BJ (cell line): ENCODE measurements at regions not wholly inside any gene's neighbourhood (a gene's known extent, or its start where the extent isn't known, plus 50 kb on each side); places are given as distances from the start of the nearest gene placed in this dataset.

Source experiments
- CTCF ChIA-PET: fragments of 350-600 bp; formaldehyde crosslinking; extraction: SDS; loops from one replicate; lab custom pipeline; 2021; ENCODE audit warnings: antibody characterized with exemption, inconsistent platforms; lab: Yijun Ruan, JAX
- POLR2A ChIA-PET: fragments of 300-600 bp; sonication (Branson Sonifier 250); formaldehyde crosslinking; extraction: SDS; loops from one replicate; lab custom pipeline; 2021; ENCODE audit warnings: antibody characterized with exemption; lab: Charles Lee
- DNase-seq: peaks from one replicate; pipeline ENCODE4 v3.0.0-alpha.2; 2011; ENCODE audit warnings: low read depth
- H3K27me3 ChIP-seq: 2 replicates; pipeline ENCODE4 v1.6.0; 2011; ENCODE audit warnings: low read length; ENCODE audit not compliant: control insufficient read depth, insufficient read depth
- H3K36me3 ChIP-seq: 2 replicates; pipeline ENCODE4 v1.5.1; 2011; ENCODE audit warnings: low read length; ENCODE audit not compliant: control insufficient read depth, insufficient read depth
- H3K4me3 ChIP-seq: 2 replicates; pipeline ENCODE4 v1.5.1; 2011; ENCODE audit warnings: low read depth, mild to moderate bottlenecking, control low read depth, low read length
- TF ChIP-seq, protein P1 (sequence below): IDR thresholded peaks from 2 replicates; pipeline ENCODE4 v1.5.1; 2011; ENCODE audit warnings: low read depth, mild to moderate bottlenecking, control low read depth, inconsistent platforms, low read length, moderate library complexity; ENCODE audit not compliant: insufficient read depth

GRCh38 chr4:27638163-27638915 lies 777.7 kb downstream of the STIM2 start:
- TF ChIP-seq, protein P1, sequence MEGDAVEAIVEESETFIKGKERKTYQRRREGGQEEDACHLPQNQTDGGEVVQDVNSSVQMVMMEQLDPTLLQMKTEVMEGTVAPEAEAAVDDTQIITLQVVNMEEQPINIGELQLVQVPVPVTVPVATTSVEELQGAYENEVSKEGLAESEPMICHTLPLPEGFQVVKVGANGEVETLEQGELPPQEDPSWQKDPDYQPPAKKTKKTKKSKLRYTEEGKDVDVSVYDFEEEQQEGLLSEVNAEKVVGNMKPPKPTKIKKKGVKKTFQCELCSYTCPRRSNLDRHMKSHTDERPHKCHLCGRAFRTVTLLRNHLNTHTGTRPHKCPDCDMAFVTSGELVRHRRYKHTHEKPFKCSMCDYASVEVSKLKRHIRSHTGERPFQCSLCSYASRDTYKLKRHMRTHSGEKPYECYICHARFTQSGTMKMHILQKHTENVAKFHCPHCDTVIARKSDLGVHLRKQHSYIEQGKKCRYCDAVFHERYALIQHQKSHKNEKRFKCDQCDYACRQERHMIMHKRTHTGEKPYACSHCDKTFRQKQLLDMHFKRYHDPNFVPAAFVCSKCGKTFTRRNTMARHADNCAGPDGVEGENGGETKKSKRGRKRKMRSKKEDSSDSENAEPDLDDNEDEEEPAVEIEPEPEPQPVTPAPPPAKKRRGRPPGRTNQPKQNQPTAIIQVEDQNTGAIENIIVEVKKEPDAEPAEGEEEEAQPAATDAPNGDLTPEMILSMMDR: no peak

DNA sequence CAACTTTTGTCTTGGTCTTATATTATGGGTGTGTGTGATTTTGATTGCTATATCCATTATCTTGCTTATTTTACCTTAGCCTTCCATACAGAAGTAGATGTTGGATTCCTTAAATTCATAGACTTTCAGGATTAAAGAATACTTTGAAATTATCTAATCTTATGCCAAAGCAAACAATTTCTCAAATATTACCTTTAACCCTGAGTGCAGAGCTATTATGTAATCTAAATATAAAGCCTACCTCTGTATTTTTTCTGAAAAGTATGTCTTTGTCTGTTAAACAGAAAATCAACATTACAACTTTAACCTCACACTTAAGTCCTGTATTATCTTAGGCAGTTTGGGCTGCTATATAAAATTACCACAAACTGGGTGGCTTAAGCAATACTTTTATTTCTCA lies 782.5 kb downstream of the STIM2 start:
- POLR2A ChIA-PET: no interaction called here
- TF ChIP-seq, protein P1: no peak
- DNase-seq: no peak
- CTCF ChIA-PET: no interaction called here
- Histone ChIP-seq H3K4me3 (no peak overlapping the region), H3K27me3 (no peaks in the 10 kb centered on the region), H3K36me3 (no peaks in the 10 kb centered on the region)

More at GRCh38 chr4:27638163-27638915, 777.7 kb downstream of the STIM2 start:
- CTCF ChIA-PET: interaction anchor here (0.6 kb wide), 1 partner anchor 157 kb away, joined by 3 read pairs; no protein-coding TSS in a partner anchor
- no peaks in the 10 kb centered on the region for H3K27me3 ChIP-seq
- H3K4me3 ChIP-seq: no peak overlapping the region
- no peak for DNase-seq
- no peaks in the 10 kb centered on the region for H3K36me3 ChIP-seq
- POLR2A ChIA-PET: no interaction called here

- CTCF ChIA-PET: no interaction called here
- POLR2A ChIA-PET: no interaction called here
- H3K36me3 ChIP-seq: no peaks in the 10 kb centered on the region
- DNase-seq: no peak
- no peaks in the 10 kb centered on the region for H3K27me3 ChIP-seq
- TF ChIP-seq, protein P1: no peak
- no peak overlapping the region for H3K4me3 ChIP-seq
These were observed 787.8 kb downstream of the STIM2 start for GRCh38 chr4:27648416-27648815.

DNA sequence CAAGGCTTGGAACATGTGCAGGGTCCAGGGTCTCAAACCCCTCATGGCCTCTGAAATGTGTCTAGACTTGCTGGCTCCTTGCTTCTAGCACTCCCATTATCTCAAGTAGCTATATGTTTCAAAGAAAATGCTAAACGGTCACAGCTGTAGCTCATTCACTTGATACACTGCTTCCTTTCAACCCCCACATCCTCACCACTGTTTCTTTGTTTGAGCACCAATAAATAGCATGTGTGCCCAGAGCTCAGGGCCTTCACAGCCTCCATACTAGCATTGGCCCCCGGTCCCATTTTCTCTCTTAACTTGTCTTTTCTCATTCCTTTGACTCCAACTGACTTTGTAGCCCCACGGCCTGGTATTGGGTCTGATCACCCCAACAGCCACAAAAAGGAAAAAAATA lies 801.8 kb downstream of the STIM2 start:
- ChIA-PET CTCF (no interaction called here), POLR2A (no interaction called here)
- no peaks in the 10 kb centered on the region for H3K27me3 ChIP-seq
- TF ChIP-seq, protein P1: no peak
- no peak for DNase-seq
- H3K36me3 ChIP-seq: no peaks in the 10 kb centered on the region
- H3K4me3 ChIP-seq: no peak overlapping the region

DNA sequence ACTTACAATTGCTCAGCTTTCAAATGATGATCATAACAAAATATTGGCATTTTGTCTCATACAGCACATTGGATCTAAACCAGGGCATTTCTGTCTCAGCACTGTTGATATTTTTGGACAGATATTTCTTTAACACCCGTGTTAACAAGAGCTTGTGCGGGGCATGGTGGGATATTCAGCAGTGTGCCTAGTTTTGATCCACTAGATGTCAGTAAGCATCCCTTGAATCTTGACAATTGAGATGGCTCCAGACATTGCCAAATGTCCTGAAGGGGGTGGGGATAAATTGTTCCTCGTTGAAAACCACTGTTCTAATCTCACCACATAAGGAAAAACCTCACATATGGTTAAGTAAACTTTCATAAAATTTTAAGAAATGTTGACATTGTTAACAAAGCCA lies 806.3 kb downstream of the STIM2 start:
- CTCF ChIA-PET: no interaction called here
- DNase-seq: no peak
- POLR2A ChIA-PET: no interaction called here
- TF ChIP-seq, protein P1: no peak
- no peaks in the 10 kb centered on the region for H3K36me3 ChIP-seq
- no peaks in the 10 kb centered on the region for H3K27me3 ChIP-seq
- no peak overlapping the region for H3K4me3 ChIP-seq
